ENCODE measurements at regions not wholly inside any gene's neighbourhood (a gene's known extent, or its start where the extent isn't known, plus 50 kb on each side); places are given as distances from the start of the nearest gene placed in this dataset.

GRCh38 chr7:118969370-118969769 lies 744.9 kb downstream of the ANKRD7 start:
- TF ChIP-seq CTCF (IDR thresholded peaks at IDR 0.05; ENCODE audit: insufficient read depth, low read length, poor library complexity, severe bottlenecking) = no peak
- no peak for TF ChIP-seq EZH2phosphoT487 (conservative IDR thresholded peaks at IDR 0.05; ENCODE audit: low read length)
